Mesenchymal stem cell (in vitro differentiated cells and primary cell): ENCODE measurements at regions not wholly inside any gene's neighbourhood (a gene's known extent, or its start where the extent isn't known, plus 50 kb on each side); places are given as distances from the start of the nearest gene placed in this dataset.

Source experiments
- DNase-seq: peaks from one replicate; pipeline ENCODE4 v3.0.0-alpha.2; 2013
- H2AFZ ChIP-seq: one replicate; pipeline ENCODE4 v1.6.1; 2013; ENCODE audit warnings: low read depth, mild to moderate bottlenecking, control low read depth, inconsistent platforms, low read length, moderate library complexity
- H2AK5ac ChIP-seq: 2 replicates; pipeline ENCODE4 v1.6.1; 2013; ENCODE audit warnings: low read length, moderate library complexity, mild to moderate bottlenecking, inconsistent platforms; ENCODE audit not compliant: severe bottlenecking
- H2BK120ac ChIP-seq: one replicate; pipeline ENCODE4 v1.6.1; 2013; ENCODE audit warnings: low read depth, mild to moderate bottlenecking, inconsistent platforms, low read length, moderate library complexity
- H2BK12ac ChIP-seq, 2 experiments: one replicate each; pipeline ENCODE4 v1.6.1; 2013; ENCODE audit warnings: inconsistent platforms in 2 of 2, low read length in 2 of 2, mild to moderate bottlenecking in 2 of 2, moderate library complexity in 2 of 2, control low read depth in 1 of 2
- H2BK15ac ChIP-seq: one replicate; pipeline ENCODE4 v1.6.1; 2013; ENCODE audit warnings: mild to moderate bottlenecking, low read depth, inconsistent platforms; ENCODE audit not compliant: poor library complexity, severe bottlenecking
- H2BK5ac ChIP-seq: 2 replicates; pipeline ENCODE4 v1.6.1; 2013; ENCODE audit warnings: low read depth, mild to moderate bottlenecking, low read length, control low read depth, inconsistent platforms; ENCODE audit not compliant: poor library complexity, severe bottlenecking
- H3K14ac ChIP-seq, 2 experiments: one replicate each; pipeline ENCODE4 v1.6.1; 2013; ENCODE audit warnings: inconsistent platforms in 2 of 2, low read length in 2 of 2, control low read depth in 1 of 2, mild to moderate bottlenecking in 1 of 2, moderate library complexity in 1 of 2
- H3K18ac ChIP-seq, 2 experiments: one replicate each; pipeline ENCODE4 v1.6.1; 2013; ENCODE audit warnings: inconsistent platforms in 2 of 2, low read length in 2 of 2, control low read depth in 1 of 2, low read depth in 1 of 2, mild to moderate bottlenecking in 1 of 2
- H3K23ac ChIP-seq, 2 experiments: one replicate each; pipeline ENCODE4 v1.6.1; 2013; ENCODE audit warnings: inconsistent platforms in 2 of 2, low read length in 2 of 2, mild to moderate bottlenecking in 2 of 2, moderate library complexity in 2 of 2, control low read depth in 1 of 2
- H3K27ac ChIP-seq: 2 replicates; pipeline ENCODE4 v1.5.1; 2013; ENCODE audit warnings: mild to moderate bottlenecking, moderate library complexity, low read length, control low read depth, inconsistent platforms; ENCODE audit not compliant: poor library complexity, severe bottlenecking
- H3K27me3 ChIP-seq, 2 experiments: 2 replicates each; pipeline versions ENCODE4 v1.6.1 to v1.7.0; 2013; ENCODE audit warnings: low read length in 2 of 2, mild to moderate bottlenecking in 2 of 2, moderate library complexity in 2 of 2, control low read depth in 1 of 2, inconsistent platforms in 1 of 2; ENCODE audit not compliant: control insufficient read depth in 1 of 2, insufficient read depth in 1 of 2
- H3K36me3 ChIP-seq, 2 experiments: 2 replicates each; pipeline versions ENCODE4 v1.6.1 to v1.7.0; 2013; ENCODE audit warnings: low read length in 2 of 2, control low read depth in 1 of 2, inconsistent platforms in 1 of 2, low read depth in 1 of 2, mild to moderate bottlenecking in 1 of 2; ENCODE audit not compliant: insufficient read depth in 2 of 2, control insufficient read depth in 1 of 2
- H3K4ac ChIP-seq, 2 experiments: one replicate each; pipeline ENCODE4 v1.6.1; 2013; ENCODE audit warnings: inconsistent platforms in 2 of 2, low read length in 2 of 2, mild to moderate bottlenecking in 2 of 2, moderate library complexity in 2 of 2, control low read depth in 1 of 2, low read depth in 1 of 2
- H3K4me1 ChIP-seq: 2 replicates; pipeline ENCODE4 v1.6.1; 2013; ENCODE audit warnings: low read depth, low read length, control low read depth; ENCODE audit not compliant: control insufficient read depth, insufficient read depth
- H3K4me2 ChIP-seq: 2 replicates; pipeline ENCODE4 v1.6.1; 2013; ENCODE audit warnings: low read length, mild to moderate bottlenecking, inconsistent platforms; ENCODE audit not compliant: poor library complexity, severe bottlenecking
- H3K4me3 ChIP-seq, 2 experiments: 2 replicates each; pipeline versions ENCODE4 v1.5.1 to v1.7.0; 2013; ENCODE audit warnings: low read length in 2 of 2, mild to moderate bottlenecking in 2 of 2, control low read depth in 1 of 2, low read depth in 1 of 2; ENCODE audit not compliant: insufficient read depth in 1 of 2
- H3K79me1 ChIP-seq: replicated peaks from 2 replicates; pipeline ENCODE4 v1.6.1; 2013; ENCODE audit warnings: mild to moderate bottlenecking, control low read depth, low read length, inconsistent platforms; ENCODE audit not compliant: poor library complexity, severe bottlenecking
- H3K9ac ChIP-seq: 2 replicates; pipeline ENCODE4 v1.7.0; 2013; ENCODE audit warnings: mild to moderate bottlenecking, low read length, moderate library complexity
- H3K9me3 ChIP-seq: 2 replicates; pipeline ENCODE4 v1.7.0; 2013; ENCODE audit warnings: mild to moderate bottlenecking, low read length; ENCODE audit not compliant: control insufficient read depth
- H4K8ac ChIP-seq: one replicate; pipeline ENCODE4 v1.6.1; 2013; ENCODE audit warnings: inconsistent platforms, mild to moderate bottlenecking, low read length, moderate library complexity
- H4K91ac ChIP-seq: one replicate; pipeline ENCODE4 v1.6.1; 2013; ENCODE audit warnings: mild to moderate bottlenecking, low read length, inconsistent platforms
- WGBS: methylation state at CpG from one replicate; pipeline ENCODE4 v1.1.7; 2013; ENCODE audit warnings: mixed read lengths; 5-methylcytosine and 5-hydroxymethylcytosine counted together

- Histone ChIP-seq H3K4me2 (no peak overlapping the region), H3K4me3 (no peak overlapping the region), H3K27me3 (no peaks in the 10 kb centered on the region), H2AFZ (no peak overlapping the region), H3K14ac (no peak overlapping the region), H3K4ac (no peak overlapping the region), H3K36me3 (no peaks in the 10 kb centered on the region), H3K4me1 (no peaks in the 10 kb centered on the region), H3K27ac (no peak overlapping the region), H2BK5ac (no peak overlapping the region), H2AK5ac (no peak overlapping the region), H4K8ac (no peak overlapping the region), H2BK120ac (no peak overlapping the region), H2BK12ac (no peak overlapping the region), H3K79me1 (no peaks in the 10 kb centered on the region), H3K9ac (no peak overlapping the region), H4K91ac (no peak overlapping the region), H2BK15ac (no peak overlapping the region), H3K23ac (no peak overlapping the region), H3K18ac (no peak overlapping the region), H3K9me3 (peaks cover 4% of the 10 kb centered on the region)
- no peak for DNase-seq
- WGBS = 100% methylated on average over 2 of the region's 2 CpGs
Observed at GRCh38 chr11:28596816-28597215, 488.6 kb downstream of the METTL15 start.

GRCh38 chr11:28592141-28592540 is 484.0 kb downstream of the METTL15 start:
- Histone ChIP-seq H3K18ac (no peak overlapping the region), H2AFZ (no peak overlapping the region), H2BK15ac (no peak overlapping the region), H3K9me3 (peaks cover 4% of the 10 kb centered on the region), H3K9ac (no peak overlapping the region), H3K23ac (no peak overlapping the region), H3K4me2 (no peak overlapping the region), H2BK5ac (no peak overlapping the region), H3K36me3 (no peaks in the 10 kb centered on the region), H2BK120ac (no peak overlapping the region), H3K27ac (no peak overlapping the region), H3K79me1 (no peaks in the 10 kb centered on the region), H3K4me3 (no peak overlapping the region), H3K14ac (no peak overlapping the region), H3K4me1 (no peaks in the 10 kb centered on the region), H3K27me3 (no peaks in the 10 kb centered on the region), H2BK12ac (no peak overlapping the region), H4K8ac (no peak overlapping the region), H2AK5ac (no peak overlapping the region), H4K91ac (no peak overlapping the region), H3K4ac (no peak overlapping the region)
- no peak for DNase-seq

- Histone ChIP-seq H2BK5ac (no peak overlapping the region), H3K4me1 (peaks cover 4% of the 10 kb centered on the region), H3K9me3 (no peaks in the 10 kb centered on the region), H2BK12ac (no peak overlapping the region), H3K14ac (no peak overlapping the region), H2BK15ac (no peak overlapping the region), H3K9ac (no peak overlapping the region), H2BK120ac (no peak overlapping the region), H2AK5ac (no peak overlapping the region), H3K36me3 (no peaks in the 10 kb centered on the region), H3K27me3 (no peaks in the 10 kb centered on the region), H3K4me2 (no peak overlapping the region), H4K8ac (no peak overlapping the region), H4K91ac (no peak overlapping the region), H3K79me1 (no peaks in the 10 kb centered on the region), H3K23ac (no peak overlapping the region), H3K4me3 (no peak overlapping the region), H3K27ac (no peak overlapping the region), H3K18ac (no peak overlapping the region), H3K4ac (no peak overlapping the region), H2AFZ (no peak overlapping the region)
- DNase-seq = peak; percentile 49
Observed at GRCh38 chr11:28584992-28585391, 476.8 kb downstream of the METTL15 start.

GRCh38 chr11:28582506-28582905 is 474.3 kb downstream of the METTL15 start:
- no peak overlapping the region for H2BK15ac ChIP-seq
- H3K4ac ChIP-seq = no peak overlapping the region
- no peak overlapping the region for H3K4me2 ChIP-seq
- H3K4me3 ChIP-seq = no peak overlapping the region
- H3K27ac ChIP-seq = no peak overlapping the region
- no peak overlapping the region for H4K91ac ChIP-seq
- no peak overlapping the region for H2BK5ac ChIP-seq
- H3K23ac ChIP-seq = no peak overlapping the region
- H3K36me3 ChIP-seq = no peaks in the 10 kb centered on the region
- no peaks in the 10 kb centered on the region for H3K9me3 ChIP-seq
- H2AFZ ChIP-seq = no peak overlapping the region
- no peak overlapping the region for H3K14ac ChIP-seq
- WGBS = 76% methylated on average over 2 of the region's 2 CpGs
- no peak overlapping the region for H3K18ac ChIP-seq
- no peaks in the 10 kb centered on the region for H3K27me3 ChIP-seq
- no peak for DNase-seq
- no peak overlapping the region for H4K8ac ChIP-seq
- H2BK12ac ChIP-seq = no peak overlapping the region
- H3K79me1 ChIP-seq = no peaks in the 10 kb centered on the region
- H2BK120ac ChIP-seq = no peak overlapping the region
- no peak overlapping the region for H2AK5ac ChIP-seq
- peaks cover 4% of the 10 kb centered on the region for H3K4me1 ChIP-seq
- H3K9ac ChIP-seq = no peak overlapping the region
